Stimulated activated CD8-positive, alpha-beta memory T cell treated with anti-CD3 and anti-CD28 coated beads, Interleukin-15, amount 100 ng/mL, for 48 hours (primary cell): ENCODE measurements at regions not wholly inside any gene's neighbourhood (a gene's known extent, or its start where the extent isn't known, plus 50 kb on each side); places are given as distances from the start of the nearest gene placed in this dataset.

Experiments
- DNase-seq, 2 donors: peaks; one replicate each; pipeline ENCODE4 v3.0.0-alpha.2; 2020; ENCODE audit warnings: low read depth in 2 of 2

DNA sequence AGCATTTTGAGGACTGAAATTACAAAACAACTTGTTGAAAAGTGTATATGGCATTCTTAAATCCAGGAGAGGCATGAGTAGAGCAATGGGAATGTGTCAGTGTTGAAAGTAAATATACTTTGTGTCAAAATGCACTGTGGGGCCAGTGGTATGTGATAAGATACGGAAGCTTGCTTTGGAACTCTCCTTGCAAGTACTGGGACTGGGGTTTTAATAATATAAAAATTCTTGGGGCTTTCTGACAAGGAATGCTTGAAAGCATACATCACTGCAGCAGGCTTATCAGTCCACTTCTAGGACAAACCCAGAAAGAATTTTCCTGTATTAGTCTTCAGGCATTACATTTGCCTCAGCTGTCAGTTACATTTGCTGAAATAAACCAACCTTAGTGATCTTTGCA is 472.8 kb upstream of the FZD8 start:
- DNase-seq, result no peak

DNA sequence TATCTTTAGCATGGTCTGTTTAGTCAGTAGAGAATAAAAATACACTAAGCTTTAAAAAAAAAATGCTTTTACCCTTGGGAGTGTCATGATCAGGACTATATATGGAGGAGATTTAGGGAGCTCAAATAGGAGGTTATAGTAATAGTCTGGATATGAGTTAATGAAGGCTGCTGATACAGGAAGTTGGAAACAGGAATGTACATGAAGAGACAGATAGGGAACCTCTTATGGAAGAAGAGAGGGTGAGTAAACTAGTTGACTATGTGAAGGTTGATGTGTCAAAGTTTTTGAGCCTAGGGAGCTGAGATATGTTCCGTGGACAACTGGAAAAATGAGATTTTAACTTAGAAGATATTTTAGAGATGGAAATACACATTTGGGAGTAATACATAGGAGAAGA is 472.0 kb upstream of the FZD8 start:
- DNase-seq, result no peak

DNA sequence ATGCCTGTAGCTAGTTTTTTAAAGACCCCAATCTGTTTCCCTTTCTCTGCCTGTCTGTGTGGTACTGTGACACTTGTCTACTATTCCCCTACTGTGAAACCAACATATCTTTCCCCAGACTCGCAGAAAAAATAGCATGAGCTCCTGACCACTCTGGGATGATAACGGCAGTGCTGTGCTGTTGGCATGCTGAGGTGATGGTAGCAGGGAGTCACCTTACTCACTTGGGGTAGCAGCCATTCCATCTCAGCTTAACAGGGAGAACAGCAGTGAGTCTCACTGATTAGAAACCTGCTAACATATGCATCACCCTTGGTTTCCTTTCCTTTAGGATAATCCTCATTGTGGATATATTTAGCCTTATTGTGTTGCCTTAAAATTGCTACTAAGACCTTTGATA is 469.6 kb upstream of the FZD8 start:
- no peak for DNase-seq

DNA sequence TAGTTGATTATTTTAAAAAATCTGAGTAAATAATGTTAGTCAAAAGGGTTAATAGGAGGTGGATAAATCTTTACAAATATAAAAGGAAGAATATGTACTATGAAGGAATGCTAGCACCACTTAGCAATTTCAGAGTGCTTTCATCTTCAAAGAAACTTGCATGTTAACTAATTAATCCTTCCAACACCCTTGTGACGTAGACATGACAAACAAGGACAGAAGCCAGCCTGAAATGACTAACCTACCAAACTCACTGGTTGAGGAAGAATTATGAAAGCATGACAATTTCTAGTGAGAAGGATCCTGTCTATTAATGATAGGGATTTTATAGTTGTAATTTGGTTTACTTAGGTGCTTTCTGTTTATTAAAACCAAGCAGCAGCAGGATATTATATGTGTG is 468.0 kb upstream of the FZD8 start:
- DNase-seq, result no peak

DNA sequence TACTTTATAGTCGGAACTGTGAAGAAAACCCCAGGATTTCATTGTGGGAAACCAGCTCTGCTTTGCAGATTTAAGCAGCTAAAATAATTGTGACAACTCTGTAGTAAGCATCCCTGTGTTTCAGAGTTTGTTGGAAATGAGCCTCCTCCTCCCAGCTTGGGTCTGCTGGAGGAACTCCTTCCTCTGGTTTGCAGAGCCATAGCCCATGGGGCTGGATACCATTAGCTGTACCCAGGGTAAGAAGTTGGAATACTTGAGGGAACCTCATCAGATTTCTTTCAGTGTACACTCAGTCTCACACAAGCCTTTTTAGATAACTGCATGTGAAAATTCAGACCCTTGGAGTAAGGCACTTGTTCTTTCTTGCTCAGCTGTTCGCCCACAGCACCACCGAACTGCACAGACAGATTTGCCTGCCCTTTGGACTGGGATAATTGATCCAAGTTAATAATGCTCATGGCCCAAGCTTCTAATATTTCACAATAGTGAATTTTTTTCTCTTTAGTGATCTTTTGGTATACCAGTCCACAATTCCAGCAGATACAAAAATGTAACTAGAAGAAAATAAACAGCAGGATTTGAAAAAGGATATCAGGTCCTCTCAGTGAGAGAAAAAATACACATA is 467.4 kb upstream of the FZD8 start:
- no peak for DNase-seq

DNA sequence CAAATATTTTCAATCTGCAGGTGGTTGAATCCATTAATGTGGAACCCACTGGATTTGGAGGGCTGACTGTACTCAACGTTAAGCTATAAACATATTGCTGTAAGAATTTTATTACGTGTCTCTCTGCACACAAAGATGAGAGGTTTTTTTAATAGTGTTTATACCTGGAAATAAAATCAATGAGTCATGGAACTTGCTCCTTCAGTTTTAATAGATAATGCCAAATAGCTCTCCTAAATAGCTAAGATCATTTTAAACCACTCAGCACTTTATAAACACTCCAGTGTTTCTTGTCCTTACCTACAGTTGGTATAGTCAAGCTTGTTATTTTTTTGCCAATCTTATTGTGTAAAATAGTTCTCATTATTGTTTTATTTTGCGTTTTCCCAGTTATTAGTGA is 455.6 kb upstream of the FZD8 start:
- no peak for DNase-seq

DNA sequence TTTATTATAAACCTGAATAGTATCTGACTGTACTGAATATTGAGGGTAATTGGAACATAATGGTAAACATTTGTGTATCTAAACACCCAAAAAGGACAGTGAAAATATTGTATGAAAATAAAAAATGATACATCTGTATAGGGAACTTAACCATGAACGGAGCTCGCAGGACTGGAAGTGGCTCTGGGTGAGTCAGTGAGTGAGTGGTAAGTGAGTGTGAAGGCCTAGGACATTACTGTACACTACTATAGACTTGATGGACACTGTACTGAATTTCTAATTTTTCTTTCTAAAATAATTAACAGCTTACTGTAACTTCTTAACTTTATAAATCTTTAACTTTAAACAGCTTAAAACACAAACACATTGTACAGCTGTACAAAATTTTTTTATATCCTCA is 454.5 kb upstream of the FZD8 start:
- DNase-seq, result no peak

DNA sequence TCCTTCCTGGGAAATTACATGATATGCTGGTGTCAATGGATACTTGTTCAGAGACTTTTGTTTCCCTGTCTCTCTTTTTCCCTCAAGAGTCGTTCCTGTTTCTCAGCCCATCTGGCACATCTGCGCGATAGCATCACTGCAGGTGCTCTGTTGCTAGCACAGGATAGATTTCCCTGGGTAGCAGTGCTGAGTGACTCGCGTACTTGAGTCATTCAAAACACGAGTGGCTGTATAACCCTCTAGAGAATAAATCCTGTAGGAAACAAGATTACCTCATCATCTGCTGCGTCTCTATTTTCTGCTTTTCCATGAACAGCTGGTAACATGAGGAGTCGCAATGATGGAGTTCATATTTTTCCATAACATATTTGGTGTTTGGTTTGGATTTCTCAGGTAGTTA is 452.0 kb upstream of the FZD8 start:
- DNase-seq, result no peak

DNA sequence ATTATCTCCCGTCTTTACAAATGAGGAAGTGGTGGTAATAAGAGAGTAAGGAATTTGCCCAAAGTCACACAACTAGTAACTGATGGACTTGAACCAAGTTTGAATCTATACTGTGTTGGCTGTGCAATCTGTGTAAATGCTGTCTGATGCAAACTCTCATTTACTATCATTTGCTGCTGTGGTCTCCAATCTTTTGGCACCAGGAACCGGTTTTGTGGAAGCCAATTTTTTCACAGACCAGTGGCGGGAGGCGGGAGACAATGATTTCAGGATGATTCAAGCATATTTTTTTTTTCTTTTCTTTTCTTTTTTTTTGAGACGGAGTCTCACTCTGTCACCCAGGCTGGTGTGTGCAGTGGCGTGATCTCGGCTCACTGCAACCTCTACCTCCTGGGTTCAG is 450.0 kb upstream of the FZD8 start:
- no peak for DNase-seq

DNA sequence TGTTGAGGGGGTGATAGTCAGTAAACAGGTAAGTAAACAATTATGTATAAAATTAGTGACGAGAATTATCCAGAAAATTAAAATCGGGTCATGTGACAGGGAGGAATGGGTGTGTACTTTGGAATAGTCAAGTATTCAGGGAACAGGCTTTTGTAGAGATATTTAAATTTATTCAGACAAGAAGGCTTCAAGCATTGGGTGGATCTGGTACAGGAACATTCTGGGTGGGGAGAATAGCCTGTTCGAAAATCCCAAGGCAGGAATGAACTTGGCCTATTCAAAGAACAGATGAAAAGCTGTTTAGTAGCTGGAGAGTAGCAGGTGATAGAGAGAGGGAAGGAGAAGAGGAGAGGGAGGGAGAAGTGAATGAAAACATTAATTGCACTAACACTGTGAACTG is 448.9 kb upstream of the FZD8 start:
- no peak for DNase-seq

DNA sequence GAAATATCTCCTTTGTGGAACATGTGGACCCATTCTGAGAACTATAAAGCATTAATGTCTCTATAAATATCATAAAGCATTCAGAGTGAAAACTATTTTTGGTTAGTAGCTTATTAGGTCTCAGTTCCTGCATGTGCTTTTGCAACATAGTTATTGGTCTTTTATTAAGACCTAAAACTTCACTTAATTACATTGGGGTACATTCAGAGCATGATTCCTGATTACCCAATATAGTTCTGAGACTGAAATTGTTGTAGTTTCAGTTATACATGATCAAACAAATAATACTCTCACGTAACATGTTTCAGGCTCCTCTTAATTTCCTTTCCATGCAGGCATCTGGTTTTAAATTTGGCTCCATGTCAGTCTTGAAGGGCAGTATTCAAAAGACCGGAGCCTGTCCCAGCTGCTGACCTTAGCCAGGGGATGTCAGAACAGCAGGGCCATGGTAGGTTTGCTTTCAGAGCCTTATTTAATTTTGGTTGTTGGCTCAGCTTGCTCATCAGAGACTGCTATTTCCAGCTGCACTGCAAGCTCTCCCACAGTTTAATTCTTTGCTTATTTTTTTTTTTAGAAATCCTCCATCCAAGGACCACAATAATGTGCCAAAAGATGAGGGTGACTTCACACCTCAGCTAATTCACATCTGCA is 447.8 kb upstream of the FZD8 start:
- no peak for DNase-seq

DNA sequence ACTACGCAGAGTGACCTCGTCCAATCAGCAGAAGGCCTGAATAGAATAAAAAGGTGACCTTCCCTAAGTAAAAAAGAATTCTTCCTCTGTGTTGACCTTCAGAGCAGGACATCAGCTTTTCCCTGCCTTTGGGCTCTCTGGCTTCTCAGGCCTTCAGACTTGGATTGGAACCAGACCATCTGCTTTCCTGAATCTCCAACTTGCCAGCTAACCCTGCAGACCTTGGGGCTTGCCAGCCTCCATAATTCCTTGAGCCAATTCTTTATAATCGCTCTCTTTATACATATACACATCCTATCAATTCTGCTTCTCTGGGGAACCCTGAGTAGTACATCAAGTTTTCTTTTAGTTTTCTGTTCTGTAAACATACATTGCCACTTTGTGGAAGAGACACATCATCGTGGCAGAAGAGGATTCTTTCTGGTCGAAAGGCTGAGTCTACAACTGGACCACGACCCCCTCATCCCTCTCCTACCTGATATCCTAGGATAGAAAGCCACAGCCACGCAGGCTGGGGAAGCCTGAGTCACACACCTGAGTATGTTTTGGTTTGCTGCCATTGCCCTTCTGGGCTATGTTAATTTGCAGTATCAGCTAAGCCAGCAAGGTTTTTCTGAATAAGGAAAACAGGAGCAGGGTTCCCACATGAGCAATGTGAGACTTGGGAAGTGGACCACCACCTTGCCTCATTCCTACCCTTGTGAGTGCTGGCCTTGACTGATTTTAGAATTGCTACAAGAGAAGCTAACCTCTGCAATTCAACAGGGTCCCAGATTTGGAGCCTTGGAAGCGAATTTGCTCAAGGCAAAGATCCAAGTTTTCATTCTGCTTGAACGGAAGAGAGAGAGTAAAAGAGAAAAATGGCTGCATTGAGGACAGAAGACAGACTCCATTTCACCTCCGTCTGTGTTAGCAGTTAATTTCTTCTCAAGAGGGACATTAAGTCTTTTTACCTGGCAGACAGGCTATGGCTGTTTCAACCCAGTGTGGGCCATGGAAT is 445.2 kb upstream of the FZD8 start:
- DNase-seq, result no peak

DNA sequence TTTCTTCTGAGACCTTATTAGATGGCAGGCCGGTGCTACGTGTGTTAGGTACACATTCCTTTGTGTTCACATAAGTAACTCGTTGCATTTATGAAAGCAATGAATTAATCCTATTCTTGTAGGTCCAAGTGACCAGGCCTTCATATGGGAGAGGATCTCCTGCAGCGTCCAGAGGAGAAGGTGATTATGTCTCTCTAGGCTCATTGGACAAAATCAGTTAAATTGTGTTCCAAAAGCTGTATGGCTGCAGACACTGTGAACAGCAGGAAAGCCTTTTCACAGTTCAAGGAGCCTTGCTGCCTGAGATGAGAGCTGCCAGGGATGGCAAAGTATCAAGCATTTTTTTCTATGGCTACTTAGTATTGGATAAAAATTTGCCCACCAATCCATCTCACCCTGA is 433.1 kb upstream of the FZD8 start:
- no peak for DNase-seq

DNA sequence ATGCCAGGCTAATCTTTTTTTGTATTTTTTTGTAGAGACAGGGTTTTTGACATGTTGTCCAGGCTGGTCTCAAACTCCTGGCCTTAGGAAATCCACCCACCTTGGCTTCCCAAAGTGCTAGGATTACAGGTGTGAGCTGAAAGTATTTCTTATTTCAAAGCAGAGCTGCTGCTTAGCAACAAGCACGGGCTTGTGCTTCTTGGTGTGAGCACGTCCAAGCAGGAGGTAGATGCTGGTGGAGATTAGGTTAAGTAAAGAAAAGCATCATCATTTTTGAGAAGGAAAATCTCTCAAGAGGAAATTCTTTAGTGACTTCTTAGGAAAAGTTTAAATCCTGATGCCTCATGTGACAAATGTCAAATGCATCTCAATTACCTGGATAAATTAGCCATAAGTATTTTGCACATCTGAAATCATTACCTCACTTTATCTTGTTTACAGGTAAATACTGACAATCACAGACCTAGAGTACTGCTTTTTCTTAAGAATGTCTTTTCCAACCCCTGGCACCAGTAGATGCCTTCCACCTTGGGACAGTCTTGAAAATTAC is 431.8 kb upstream of the FZD8 start:
- DNase-seq, result no peak

DNA sequence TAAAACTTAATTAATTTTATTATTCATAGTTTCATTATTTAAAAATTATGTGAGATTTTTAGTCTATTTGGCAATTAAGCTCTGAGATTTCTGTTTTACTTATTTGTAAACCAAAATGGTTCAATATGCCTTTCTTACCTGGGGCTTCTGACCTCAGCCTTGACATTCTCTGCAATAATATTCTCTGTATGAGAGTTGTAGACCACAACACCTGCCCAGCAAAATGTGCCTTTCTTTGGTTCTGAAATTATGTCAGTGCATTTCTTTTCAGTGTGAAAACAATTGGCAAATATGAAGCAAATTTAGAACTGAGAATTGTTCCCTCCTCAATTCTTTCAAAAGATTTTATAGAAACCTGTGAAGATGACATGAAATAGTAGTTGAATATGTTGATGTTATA is 426.4 kb upstream of the FZD8 start:
- no peak for DNase-seq

DNA sequence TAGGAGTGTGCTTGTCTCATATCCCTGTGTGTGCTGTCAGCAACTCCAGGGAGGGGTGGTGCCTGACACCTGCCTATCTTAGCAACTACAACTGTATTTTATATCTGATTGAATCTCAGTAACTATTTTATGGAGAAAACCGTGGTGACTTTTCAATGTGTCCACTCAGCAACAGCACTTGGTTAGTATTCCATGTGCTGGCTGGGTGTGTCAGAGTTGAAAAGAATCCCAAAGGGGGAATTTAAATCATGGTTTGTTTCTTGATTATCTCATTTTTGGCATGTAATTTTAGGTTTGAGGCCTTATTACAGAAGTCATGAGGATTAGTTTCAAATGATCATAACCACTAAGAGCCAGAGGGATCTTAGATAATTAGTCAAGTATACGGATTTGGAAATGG is 425.7 kb upstream of the FZD8 start:
- no peak for DNase-seq

DNA sequence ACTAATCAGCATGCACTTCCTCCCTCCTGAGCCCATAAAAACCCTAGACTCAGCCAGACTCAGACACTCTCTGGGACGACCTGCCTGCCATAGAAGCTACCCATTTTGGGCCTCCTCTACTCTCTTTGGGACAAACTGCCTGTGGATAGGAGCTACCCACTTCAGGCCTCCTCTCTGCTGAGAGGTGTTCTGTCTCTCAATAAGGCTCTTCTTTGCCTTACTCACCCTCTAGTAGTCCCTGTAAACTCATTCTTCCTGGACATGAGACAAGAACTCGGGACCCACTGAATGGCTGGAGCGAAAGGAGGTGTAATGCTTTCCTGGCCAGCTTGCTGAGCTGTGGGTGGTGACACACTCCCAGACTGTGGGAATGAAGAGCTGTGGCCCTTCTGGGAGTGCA is 424.8 kb upstream of the FZD8 start:
- no peak for DNase-seq

DNA sequence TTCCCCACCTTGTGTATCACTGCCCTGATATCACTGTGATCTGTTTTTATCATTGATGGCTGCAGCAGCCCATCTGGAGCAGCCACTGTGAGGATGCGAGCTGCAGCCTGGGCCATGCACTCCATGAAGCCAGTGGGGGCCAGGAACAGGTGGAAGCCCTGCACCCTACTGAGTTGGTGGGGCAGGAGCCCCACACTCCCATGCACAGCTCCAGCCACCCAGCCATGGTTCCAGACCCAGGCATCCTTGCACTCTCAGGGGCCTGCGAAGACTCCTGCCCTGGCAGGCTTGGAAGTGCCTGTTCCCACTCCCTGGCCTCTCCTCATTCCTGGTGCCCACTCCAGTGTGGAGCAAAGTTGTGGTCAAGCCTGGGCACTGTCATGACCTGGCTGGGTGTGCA is 424.0 kb upstream of the FZD8 start:
- no peak for DNase-seq

DNA sequence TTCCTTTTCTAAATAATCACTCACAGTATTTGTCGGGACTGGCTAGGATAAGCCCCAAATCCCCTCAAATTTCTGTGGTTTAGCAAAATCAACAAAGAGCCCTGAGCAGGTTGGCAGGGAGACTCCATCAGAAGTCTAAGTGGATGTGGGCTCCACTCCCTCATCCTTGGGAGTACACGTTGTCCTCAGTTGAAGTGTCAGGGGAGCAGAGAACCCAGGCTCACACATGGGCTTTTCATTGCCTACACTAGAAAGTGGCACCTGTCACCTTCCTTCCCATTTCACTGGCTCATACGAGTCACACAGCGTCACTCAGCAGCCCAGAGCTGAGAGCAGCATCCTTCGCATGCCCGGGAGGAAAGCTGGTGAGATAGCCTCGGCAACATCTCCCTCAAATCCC is 421.3 kb upstream of the FZD8 start:
- no peak for DNase-seq

DNA sequence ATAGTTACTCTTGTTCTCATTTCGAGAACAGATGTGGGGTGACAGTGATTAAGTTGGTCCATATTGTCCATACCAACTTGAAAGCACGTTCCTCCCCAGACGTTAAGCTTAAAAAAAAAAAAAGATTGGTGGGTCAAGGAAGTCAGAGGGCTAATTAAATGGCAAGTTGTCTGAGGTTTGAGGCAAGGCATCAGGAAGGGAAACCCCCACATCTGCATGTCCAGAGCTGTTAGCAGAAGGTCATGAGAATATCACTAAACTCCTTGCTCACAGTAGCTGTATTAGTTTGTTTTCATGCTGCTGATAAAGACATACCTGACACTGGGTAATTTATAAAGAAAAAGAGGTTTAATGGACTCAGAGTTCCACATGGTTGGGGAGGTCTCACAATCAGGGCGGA is 415.6 kb upstream of the FZD8 start:
- no peak for DNase-seq

DNA sequence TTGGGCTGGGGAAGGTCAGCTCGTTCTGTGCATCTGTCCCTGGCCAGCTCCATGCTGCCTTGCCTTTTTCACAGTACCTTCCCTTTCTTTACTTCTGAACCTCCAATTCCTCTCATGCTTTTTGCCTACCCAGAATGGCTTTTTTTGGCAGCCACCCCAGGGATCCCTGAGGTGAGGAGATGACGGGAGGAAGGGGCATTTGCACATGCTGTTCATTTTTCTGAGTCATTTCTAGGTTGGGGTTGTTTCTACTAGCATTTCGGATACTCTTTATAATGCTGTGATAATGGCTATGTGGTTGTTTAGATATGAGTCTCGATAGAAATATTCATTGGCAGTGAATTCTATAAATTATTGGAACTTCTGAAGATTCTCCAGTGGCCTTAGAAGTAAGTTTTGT is 415.1 kb upstream of the FZD8 start:
- DNase-seq, result no peak

DNA sequence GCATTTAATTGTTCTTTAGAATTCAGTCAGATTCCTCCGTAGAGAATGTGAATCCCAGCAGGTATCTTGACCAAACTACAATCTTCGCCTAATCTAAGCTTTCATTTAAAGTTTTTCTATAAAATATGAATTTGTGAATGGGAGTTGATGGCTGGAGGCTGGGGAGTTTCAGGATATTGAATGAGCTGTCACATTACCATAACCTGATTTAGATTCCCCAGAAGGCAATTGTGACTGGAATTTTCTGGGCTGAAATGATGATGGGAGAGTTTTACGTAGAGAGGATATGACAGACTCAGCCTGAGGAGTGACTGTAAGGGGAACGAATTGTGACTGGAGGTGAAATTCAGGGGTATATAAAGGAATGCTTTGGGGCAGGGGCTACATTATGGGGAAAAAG is 411.7 kb upstream of the FZD8 start:
- DNase-seq, result no peak

DNA sequence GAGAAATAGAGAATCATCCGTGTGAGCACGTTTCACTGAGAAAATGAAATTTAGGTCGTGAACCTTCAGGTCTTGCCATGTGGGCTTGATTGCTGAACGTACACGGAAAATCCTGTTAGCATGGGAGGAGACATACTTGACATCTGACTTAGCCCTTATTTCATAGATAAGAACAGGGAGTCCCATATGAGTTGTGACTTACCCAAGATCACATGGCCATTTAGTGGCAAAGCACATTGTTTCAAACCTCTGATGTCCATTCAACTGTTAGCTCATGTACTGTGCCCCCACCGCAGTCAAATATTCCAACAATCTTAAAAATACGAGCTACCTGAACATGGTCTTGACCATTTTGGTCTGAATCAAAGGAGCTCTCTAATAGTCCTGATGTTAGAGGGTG is 411.2 kb upstream of the FZD8 start:
- DNase-seq, result no peak
